Keratinocyte (primary cell): ENCODE measurements at regions not wholly inside any gene's neighbourhood (a gene's known extent, or its start where the extent isn't known, plus 50 kb on each side); places are given as distances from the start of the nearest gene placed in this dataset.

ENCODE experiments used
- DNase-seq: peaks from one replicate; pipeline ENCODE4 v3.0.0-alpha.2; 2011; ENCODE audit warnings: low read depth, missing footprints, low spot score
- FAIRE-seq: peaks from 2 replicates; lab custom pipeline; 2011; peaks lifted over from hg19 to GRCh38; lab: Jason Lieb, UNC
- H2AFZ ChIP-seq: 2 replicates; pipeline ENCODE4 v1.6.0; 2012; ENCODE audit warnings: low read length, control low read depth, inconsistent platforms; ENCODE audit not compliant: control insufficient read depth
- H3K27ac ChIP-seq: 2 replicates; pipeline ENCODE4 v1.5.1; 2011; ENCODE audit warnings: low read length; ENCODE audit not compliant: control insufficient read depth, insufficient read depth
- H3K27me3 ChIP-seq: 3 replicates; pipeline ENCODE4 v1.6.0; 2011; ENCODE audit warnings: low read length; ENCODE audit not compliant: control insufficient read depth, insufficient read depth; ENCODE audit errors: extremely low read depth
- H3K36me3 ChIP-seq, 2 experiments: 2 replicates in 1 of 2; 3 replicates in 1 of 2; pipeline ENCODE4 v1.5.1; 2011; ENCODE audit warnings: low read length in 2 of 2, mild to moderate bottlenecking in 1 of 2; ENCODE audit not compliant: control insufficient read depth in 2 of 2, insufficient read depth in 2 of 2; ENCODE audit errors: extremely low read depth in 1 of 2
- H3K4me1 ChIP-seq: 3 replicates; pipeline ENCODE4 v1.5.1; 2011; ENCODE audit warnings: low read length; ENCODE audit not compliant: control insufficient read depth, insufficient read depth; ENCODE audit errors: extremely low read depth
- H3K4me2 ChIP-seq: 3 replicates; pipeline ENCODE4 v1.6.0; 2011; ENCODE audit warnings: low read depth, low read length; ENCODE audit not compliant: control insufficient read depth, insufficient read depth; ENCODE audit errors: extremely low read depth
- H3K4me3 ChIP-seq, 3 experiments: fragments of 200-600 bp in 1 of 3; sonication (generic) in 1 of 3; 2 replicates in 2 of 3; 3 replicates in 1 of 3; pipeline ENCODE4 v1.5.1; 2011 to 2016; ENCODE audit warnings: low read length in 3 of 3, mild to moderate bottlenecking in 3 of 3, control low read depth in 2 of 3, inconsistent platforms in 1 of 3, low read depth in 1 of 3, mixed read lengths in 1 of 3, mixed run types in 1 of 3, moderate library complexity in 1 of 3; ENCODE audit not compliant: control insufficient read depth in 2 of 3, insufficient read depth in 2 of 3; ENCODE audit errors: extremely low read depth in 1 of 3
- H3K79me2 ChIP-seq: 2 replicates; pipeline ENCODE4 v1.6.0; 2012; ENCODE audit warnings: low read length; ENCODE audit not compliant: control insufficient read depth, insufficient read depth
- H3K9ac ChIP-seq: 3 replicates; pipeline ENCODE4 v1.6.0; 2011; ENCODE audit warnings: low read length; ENCODE audit not compliant: control insufficient read depth, insufficient read depth; ENCODE audit errors: extremely low read depth
- H3K9me1 ChIP-seq: 3 replicates; pipeline ENCODE4 v1.6.0; 2011; ENCODE audit warnings: low read length; ENCODE audit not compliant: control insufficient read depth, insufficient read depth; ENCODE audit errors: extremely low read depth
- H3K9me3 ChIP-seq: 2 replicates; pipeline ENCODE4 v1.5.1; 2012; ENCODE audit warnings: low read depth, low read length; ENCODE audit not compliant: control insufficient read depth
- H4K20me1 ChIP-seq: 3 replicates; pipeline ENCODE4 v1.6.0; 2011; ENCODE audit warnings: low read length; ENCODE audit not compliant: control insufficient read depth, insufficient read depth; ENCODE audit errors: extremely low read depth
- CTCF ChIP-seq, 3 experiments: IDR thresholded peaks in 1 of 3; conservative IDR thresholded peaks in 1 of 3; optimal IDR thresholded peaks in 1 of 3; 2 replicates in 2 of 3; 3 replicates in 1 of 3; pipeline versions ENCODE3 to v1.5.1; 2011; ENCODE audit warnings: low read length in 3 of 3, mild to moderate bottlenecking in 3 of 3, moderate library complexity in 2 of 3, control low read depth in 1 of 3, inconsistent platforms in 1 of 3; ENCODE audit not compliant: insufficient read depth in 2 of 3; ENCODE audit errors: extremely low read depth in 1 of 3
- EZH2 ChIP-seq: IDR thresholded peaks from one replicate; pipeline ENCODE4 v1.6.1; 2012; ENCODE audit warnings: inconsistent platforms, mild to moderate bottlenecking, low read length, moderate library complexity
- dilution Hi-C: fragments of 300-500 bp; cut with MboI; formaldehyde crosslinking; loops from one replicate; pipeline ENCODE4 v1.7.0; 2020; ENCODE audit warnings: low sequenced_read_pairs; ENCODE audit not compliant: extremely low pct_ligation_motif_present

DNA sequence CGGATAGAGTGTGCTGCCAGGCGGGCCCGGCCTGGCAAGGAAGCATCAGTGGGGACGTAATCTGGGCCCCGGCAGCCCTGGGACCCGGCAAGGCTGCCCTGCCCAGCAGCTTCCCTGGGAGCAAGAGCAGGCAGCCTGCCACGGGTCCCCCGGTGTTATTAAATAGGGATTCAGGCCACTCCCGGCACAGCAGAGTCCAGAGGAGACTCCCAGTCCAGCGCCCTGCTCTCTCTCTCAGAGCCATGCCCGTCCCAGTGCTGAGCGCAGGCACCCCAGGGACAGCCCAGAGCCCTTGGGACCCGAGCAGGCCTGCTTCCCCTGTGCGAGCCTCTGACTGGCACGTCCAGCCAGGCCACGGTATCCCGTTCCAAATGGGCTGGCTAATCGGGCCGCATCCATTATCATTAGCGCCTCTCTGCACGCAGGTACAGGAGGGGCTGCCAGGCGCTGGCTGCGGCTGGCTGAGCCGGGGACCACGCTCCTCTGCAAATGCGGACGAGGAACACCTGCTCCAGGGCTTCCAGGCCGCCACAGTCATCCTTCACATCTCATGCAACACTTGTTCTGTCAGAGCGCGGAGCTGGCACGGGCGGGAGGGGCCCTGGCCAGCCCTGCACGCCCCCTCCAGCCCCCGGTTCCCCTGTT, 344.2 kb upstream of the MKI67 start:
- Histone ChIP-seq H3K27me3 (no peaks in the 10 kb centered on the region), H3K9me1 (no peaks in the 10 kb centered on the region), H3K4me2 (no peak overlapping the region), H3K79me2 (no peaks in the 10 kb centered on the region), H3K9me3 (peaks cover 3% of the 10 kb centered on the region), H3K9ac (no peak overlapping the region), H3K36me3 (no peaks in the 10 kb centered on the region), H3K27ac (no peak overlapping the region), H4K20me1 (no peaks in the 10 kb centered on the region), H3K4me3 (no peak overlapping the region), H3K4me1 (no peaks in the 10 kb centered on the region), H2AFZ (no peak overlapping the region)
- no peak for TF ChIP-seq CTCF (optimal IDR thresholded peaks at IDR 0.05 in 1 of 3, IDR thresholded peaks at IDR 0.05 in 1 of 3, conservative IDR thresholded peaks at IDR 0.05 in 1 of 3; ENCODE audit: extremely low read depth in 1 of 3, insufficient read depth in 2 of 3, low read length in 3 of 3)
- TF ChIP-seq EZH2 = no peak
- no peak for DNase-seq
- FAIRE-seq = no peak
- dilution Hi-C loops = no loop called here

- H4K20me1 ChIP-seq = no peaks in the 10 kb centered on the region
- no peaks in the 10 kb centered on the region for H3K9me1 ChIP-seq
- no peaks in the 10 kb centered on the region for H3K79me2 ChIP-seq
- H3K4me1 ChIP-seq = no peaks in the 10 kb centered on the region
- peaks cover 3% of the 10 kb centered on the region for H3K9me3 ChIP-seq
- H3K36me3 ChIP-seq = no peaks in the 10 kb centered on the region
- no peak for DNase-seq
- TF ChIP-seq EZH2 (no peak), CTCF (optimal IDR thresholded peaks at IDR 0.05 in 1 of 3, IDR thresholded peaks at IDR 0.05 in 1 of 3, conservative IDR thresholded peaks at IDR 0.05 in 1 of 3; ENCODE audit: extremely low read depth in 1 of 3, insufficient read depth in 2 of 3, low read length in 3 of 3) (no peak)
- FAIRE-seq = no peak
- dilution Hi-C loops = no loop called here
- no peak overlapping the region for H3K4me3 ChIP-seq
- H3K9ac ChIP-seq = no peak overlapping the region
- H3K27ac ChIP-seq = no peak overlapping the region
- no peak overlapping the region for H3K4me2 ChIP-seq
- H2AFZ ChIP-seq = no peak overlapping the region
- H3K27me3 ChIP-seq = no peaks in the 10 kb centered on the region
Measured at GRCh38 chr10:128471151-128471550, 344.9 kb upstream of the MKI67 start.
